Keratinocyte (primary cell): ENCODE measurements at regions not wholly inside any gene's neighbourhood (a gene's known extent, or its start where the extent isn't known, plus 50 kb on each side); places are given as distances from the start of the nearest gene placed in this dataset.

Source experiments
- DNase-seq: peaks from one replicate; pipeline ENCODE4 v3.0.0-alpha.2; 2011; ENCODE audit warnings: low read depth, missing footprints, low spot score
- FAIRE-seq: peaks from 2 replicates; lab custom pipeline; 2011; peaks lifted over from hg19 to GRCh38; lab: Jason Lieb, UNC
- H2AFZ ChIP-seq: 2 replicates; pipeline ENCODE4 v1.6.0; 2012; ENCODE audit warnings: low read length, control low read depth, inconsistent platforms; ENCODE audit not compliant: control insufficient read depth
- H3K27ac ChIP-seq: 2 replicates; pipeline ENCODE4 v1.5.1; 2011; ENCODE audit warnings: low read length; ENCODE audit not compliant: control insufficient read depth, insufficient read depth
- H3K27me3 ChIP-seq: 3 replicates; pipeline ENCODE4 v1.6.0; 2011; ENCODE audit warnings: low read length; ENCODE audit not compliant: control insufficient read depth, insufficient read depth; ENCODE audit errors: extremely low read depth
- H3K36me3 ChIP-seq, 2 experiments: 2 replicates in 1 of 2; 3 replicates in 1 of 2; pipeline ENCODE4 v1.5.1; 2011; ENCODE audit warnings: low read length in 2 of 2, mild to moderate bottlenecking in 1 of 2; ENCODE audit not compliant: control insufficient read depth in 2 of 2, insufficient read depth in 2 of 2; ENCODE audit errors: extremely low read depth in 1 of 2
- H3K4me1 ChIP-seq: 3 replicates; pipeline ENCODE4 v1.5.1; 2011; ENCODE audit warnings: low read length; ENCODE audit not compliant: control insufficient read depth, insufficient read depth; ENCODE audit errors: extremely low read depth
- H3K4me2 ChIP-seq: 3 replicates; pipeline ENCODE4 v1.6.0; 2011; ENCODE audit warnings: low read depth, low read length; ENCODE audit not compliant: control insufficient read depth, insufficient read depth; ENCODE audit errors: extremely low read depth
- H3K4me3 ChIP-seq, 3 experiments: fragments of 200-600 bp in 1 of 3; sonication (generic) in 1 of 3; 2 replicates in 2 of 3; 3 replicates in 1 of 3; pipeline ENCODE4 v1.5.1; 2011 to 2016; ENCODE audit warnings: low read length in 3 of 3, mild to moderate bottlenecking in 3 of 3, control low read depth in 2 of 3, inconsistent platforms in 1 of 3, low read depth in 1 of 3, mixed read lengths in 1 of 3, mixed run types in 1 of 3, moderate library complexity in 1 of 3; ENCODE audit not compliant: control insufficient read depth in 2 of 3, insufficient read depth in 2 of 3; ENCODE audit errors: extremely low read depth in 1 of 3
- H3K79me2 ChIP-seq: 2 replicates; pipeline ENCODE4 v1.6.0; 2012; ENCODE audit warnings: low read length; ENCODE audit not compliant: control insufficient read depth, insufficient read depth
- H3K9ac ChIP-seq: 3 replicates; pipeline ENCODE4 v1.6.0; 2011; ENCODE audit warnings: low read length; ENCODE audit not compliant: control insufficient read depth, insufficient read depth; ENCODE audit errors: extremely low read depth
- H3K9me1 ChIP-seq: 3 replicates; pipeline ENCODE4 v1.6.0; 2011; ENCODE audit warnings: low read length; ENCODE audit not compliant: control insufficient read depth, insufficient read depth; ENCODE audit errors: extremely low read depth
- H3K9me3 ChIP-seq: 2 replicates; pipeline ENCODE4 v1.5.1; 2012; ENCODE audit warnings: low read depth, low read length; ENCODE audit not compliant: control insufficient read depth
- H4K20me1 ChIP-seq: 3 replicates; pipeline ENCODE4 v1.6.0; 2011; ENCODE audit warnings: low read length; ENCODE audit not compliant: control insufficient read depth, insufficient read depth; ENCODE audit errors: extremely low read depth
- EZH2 ChIP-seq: IDR thresholded peaks from one replicate; pipeline ENCODE4 v1.6.1; 2012; ENCODE audit warnings: inconsistent platforms, mild to moderate bottlenecking, low read length, moderate library complexity
- dilution Hi-C: fragments of 300-500 bp; cut with MboI; formaldehyde crosslinking; loops from one replicate; pipeline ENCODE4 v1.7.0; 2020; ENCODE audit warnings: low sequenced_read_pairs; ENCODE audit not compliant: extremely low pct_ligation_motif_present
- TF ChIP-seq, protein P1 (sequence below), 3 experiments: IDR thresholded peaks in 1 of 3; conservative IDR thresholded peaks in 1 of 3; optimal IDR thresholded peaks in 1 of 3; 2 replicates in 2 of 3; 3 replicates in 1 of 3; pipeline versions ENCODE3 to v1.5.1; 2011; ENCODE audit warnings: low read length in 3 of 3, mild to moderate bottlenecking in 3 of 3, moderate library complexity in 2 of 3, control low read depth in 1 of 3, inconsistent platforms in 1 of 3; ENCODE audit not compliant: insufficient read depth in 2 of 3; ENCODE audit errors: extremely low read depth in 1 of 3

DNA sequence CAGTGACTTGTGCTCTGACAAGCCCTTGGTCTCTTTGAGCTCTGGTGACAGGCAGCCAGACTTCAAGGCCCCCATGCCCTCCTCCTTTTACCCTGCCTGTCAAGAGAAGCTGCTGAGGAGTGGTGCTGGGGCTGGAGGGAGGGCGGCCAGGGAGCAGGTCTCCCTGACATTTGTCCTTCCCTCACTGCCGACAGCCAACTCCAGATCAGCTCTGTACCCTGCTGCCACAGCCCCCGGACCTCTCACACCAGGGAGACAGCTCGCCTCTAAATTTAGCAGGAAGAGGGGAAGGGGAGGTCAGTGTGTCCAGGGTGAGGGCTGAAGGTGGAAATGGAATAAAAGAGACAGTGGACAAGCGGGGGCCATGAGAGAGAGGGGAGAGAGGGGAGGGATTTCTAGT lies 155.8 kb downstream of the TDRD15 start:
- Histone ChIP-seq H3K9ac (no peak overlapping the region), H3K4me2 (no peak overlapping the region), H3K79me2 (no peaks in the 10 kb centered on the region), H3K36me3 (no peaks in the 10 kb centered on the region), H3K4me1 (peaks cover 5% of the 10 kb centered on the region), H2AFZ (no peak overlapping the region), H3K27ac (no peak overlapping the region), H3K9me1 (no peaks in the 10 kb centered on the region), H4K20me1 (no peaks in the 10 kb centered on the region), H3K4me3 (no peak overlapping the region), H3K9me3 (no peaks in the 10 kb centered on the region), H3K27me3 (no peaks in the 10 kb centered on the region)
- dilution Hi-C loops = no loop called here
- TF ChIP-seq, protein P1, sequence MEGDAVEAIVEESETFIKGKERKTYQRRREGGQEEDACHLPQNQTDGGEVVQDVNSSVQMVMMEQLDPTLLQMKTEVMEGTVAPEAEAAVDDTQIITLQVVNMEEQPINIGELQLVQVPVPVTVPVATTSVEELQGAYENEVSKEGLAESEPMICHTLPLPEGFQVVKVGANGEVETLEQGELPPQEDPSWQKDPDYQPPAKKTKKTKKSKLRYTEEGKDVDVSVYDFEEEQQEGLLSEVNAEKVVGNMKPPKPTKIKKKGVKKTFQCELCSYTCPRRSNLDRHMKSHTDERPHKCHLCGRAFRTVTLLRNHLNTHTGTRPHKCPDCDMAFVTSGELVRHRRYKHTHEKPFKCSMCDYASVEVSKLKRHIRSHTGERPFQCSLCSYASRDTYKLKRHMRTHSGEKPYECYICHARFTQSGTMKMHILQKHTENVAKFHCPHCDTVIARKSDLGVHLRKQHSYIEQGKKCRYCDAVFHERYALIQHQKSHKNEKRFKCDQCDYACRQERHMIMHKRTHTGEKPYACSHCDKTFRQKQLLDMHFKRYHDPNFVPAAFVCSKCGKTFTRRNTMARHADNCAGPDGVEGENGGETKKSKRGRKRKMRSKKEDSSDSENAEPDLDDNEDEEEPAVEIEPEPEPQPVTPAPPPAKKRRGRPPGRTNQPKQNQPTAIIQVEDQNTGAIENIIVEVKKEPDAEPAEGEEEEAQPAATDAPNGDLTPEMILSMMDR (optimal IDR thresholded peaks at IDR 0.05 in 1 of 3, IDR thresholded peaks at IDR 0.05 in 1 of 3, conservative IDR thresholded peaks at IDR 0.05 in 1 of 3; ENCODE audit: extremely low read depth in 1 of 3, insufficient read depth in 2 of 3, low read length in 3 of 3) = no peak
- no peak for TF ChIP-seq EZH2
- FAIRE-seq = no peak
- DNase-seq = no peak

DNA sequence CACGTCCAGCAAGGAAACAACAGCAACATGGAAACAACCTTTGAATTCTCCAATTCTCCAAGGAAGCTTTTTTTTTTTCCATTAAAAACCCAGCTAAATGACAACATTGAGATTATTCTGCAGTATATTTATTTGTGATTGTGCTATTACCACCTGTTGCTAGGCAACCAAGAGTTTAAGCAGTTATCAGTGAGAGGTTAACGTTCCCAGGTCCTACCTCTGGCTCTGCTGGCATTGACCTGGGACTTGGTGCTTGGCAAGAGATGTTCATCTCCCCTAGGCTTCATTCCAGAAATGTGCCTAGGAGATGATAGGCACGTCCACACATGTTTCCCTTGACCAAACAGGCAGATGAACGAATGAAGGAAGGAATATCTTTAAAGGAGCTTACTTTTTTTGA lies 157.0 kb downstream of the TDRD15 start:
- Histone ChIP-seq H3K4me2 (no peak overlapping the region), H4K20me1 (no peaks in the 10 kb centered on the region), H3K79me2 (no peaks in the 10 kb centered on the region), H3K4me1 (peaks cover 5% of the 10 kb centered on the region), H3K36me3 (no peaks in the 10 kb centered on the region), H3K27ac (no peak overlapping the region), H3K27me3 (no peaks in the 10 kb centered on the region), H3K9ac (no peak overlapping the region), H3K9me1 (no peaks in the 10 kb centered on the region), H3K4me3 (no peak overlapping the region), H3K9me3 (no peaks in the 10 kb centered on the region), H2AFZ (no peak overlapping the region)
- FAIRE-seq = no peak
- TF ChIP-seq EZH2 = no peak
- TF ChIP-seq, protein P1 (optimal IDR thresholded peaks at IDR 0.05 in 1 of 3, IDR thresholded peaks at IDR 0.05 in 1 of 3, conservative IDR thresholded peaks at IDR 0.05 in 1 of 3; ENCODE audit: extremely low read depth in 1 of 3, insufficient read depth in 2 of 3, low read length in 3 of 3) = no peak
- dilution Hi-C loops = no loop called here
- no peak for DNase-seq
